IMR-90 (cell line): ENCODE measurements at regions not wholly inside any gene's neighbourhood (a gene's known extent, or its start where the extent isn't known, plus 50 kb on each side); places are given as distances from the start of the nearest gene placed in this dataset.
"Not testable (repeated sequence)": the region's sequence is repeated elsewhere in the genome, so short reads cannot be mapped to it uniquely, and the experiment has no call there.

ENCODE experiments used
- ATAC-seq: fragments of 200-7000 bp; cut with Tn5 transposase; 2 replicates; pipeline ENCODE4 v1.9.1; 2020; ENCODE audit warnings: low read depth, mild to moderate bottlenecking, moderate library complexity
- BruUV-seq: library from RNA; stranded (reverse); fragments of 400-500 nt; replicated peaks from 2 replicates; lab custom pipeline; 2021; lab: Mats Ljungman, UMichigan
- CTCF ChIA-PET: fragments of 300-600 bp; formaldehyde crosslinking; extraction: SDS; loops from one replicate; lab custom pipeline; 2021; ENCODE audit warnings: antibody characterized with exemption; lab: Yijun Ruan, JAX
- POLR2A ChIA-PET: fragments of 300-600 bp; sonication (Branson Sonifier 250); formaldehyde crosslinking; loops from one replicate; lab custom pipeline; 2022; ENCODE audit warnings: antibody characterized with exemption; ENCODE audit not compliant: unreplicated experiment; lab: Charles Lee
- DNase-seq: peaks from one replicate; pipeline ENCODE4 v3.0.0; 2013
- H2AFZ ChIP-seq: replicated peaks from 2 replicates; pipeline ENCODE3; 2013; ENCODE audit warnings: low read length, mild to moderate bottlenecking; ENCODE audit not compliant: poor library complexity
- H2AK5ac ChIP-seq: 2 replicates; pipeline ENCODE4 v1.6.1; 2013; ENCODE audit warnings: low read depth, low read length, inconsistent platforms
- H2AK9ac ChIP-seq: replicated peaks from 2 replicates; pipeline ENCODE3; 2013; ENCODE audit warnings: mild to moderate bottlenecking, low read depth, low read length, moderate library complexity; ENCODE audit not compliant: poor library complexity
- H2BK120ac ChIP-seq: 2 replicates; pipeline ENCODE4 v1.6.1; 2013; ENCODE audit warnings: low read depth, low read length, inconsistent platforms
- H2BK15ac ChIP-seq: 3 replicates; pipeline ENCODE4 v1.6.1; 2013; ENCODE audit warnings: low read depth, low read length, inconsistent platforms
- H2BK20ac ChIP-seq: 2 replicates; pipeline ENCODE4 v1.6.1; 2013; ENCODE audit warnings: low read depth, mild to moderate bottlenecking, inconsistent platforms, low read length, moderate library complexity
- H2BK5ac ChIP-seq: 2 replicates; pipeline ENCODE4 v1.6.1; 2013; ENCODE audit warnings: mild to moderate bottlenecking, low read depth, low read length, inconsistent platforms; ENCODE audit not compliant: poor library complexity, severe bottlenecking
- H3K14ac ChIP-seq: replicated peaks from 2 replicates; pipeline ENCODE4 v1.6.1; 2013; ENCODE audit warnings: low read depth, low read length, inconsistent platforms
- H3K18ac ChIP-seq: 2 replicates; pipeline ENCODE4 v1.6.1; 2013; ENCODE audit warnings: low read depth, low read length, control low read depth
- H3K23ac ChIP-seq: 2 replicates; pipeline ENCODE4 v1.6.1; 2013; ENCODE audit warnings: low read depth, low read length, inconsistent platforms
- H3K27ac ChIP-seq: 2 replicates; pipeline ENCODE4 v1.5.1; 2013; ENCODE audit warnings: mild to moderate bottlenecking, control low read depth, low read length; ENCODE audit not compliant: insufficient read depth
- H3K27me3 ChIP-seq: 2 replicates; pipeline ENCODE4 v1.6.1; 2013; ENCODE audit warnings: low read length; ENCODE audit not compliant: control insufficient read depth, insufficient read depth
- H3K36me3 ChIP-seq: 2 replicates; pipeline ENCODE4 v1.6.1; 2013; ENCODE audit warnings: low read length, mixed read lengths; ENCODE audit not compliant: control insufficient read depth, insufficient read depth
- H3K4ac ChIP-seq: 2 replicates; pipeline ENCODE4 v1.6.1; 2013; ENCODE audit warnings: low read depth, low read length, inconsistent platforms
- H3K4me1 ChIP-seq: 2 replicates; pipeline ENCODE4 v1.6.1; 2013; ENCODE audit warnings: low read length, mixed read lengths; ENCODE audit not compliant: control insufficient read depth, insufficient read depth
- H3K4me2 ChIP-seq: 2 replicates; pipeline ENCODE4 v1.6.1; 2013; ENCODE audit warnings: low read depth, mild to moderate bottlenecking, control low read depth, low read length, moderate library complexity
- H3K4me3 ChIP-seq: 2 replicates; pipeline ENCODE4 v1.5.1; 2013; ENCODE audit warnings: low read depth, mild to moderate bottlenecking, control low read depth, low read length, moderate library complexity; ENCODE audit not compliant: insufficient read depth
- H3K56ac ChIP-seq: 2 replicates; pipeline ENCODE4 v1.6.1; 2013; ENCODE audit warnings: low read length, inconsistent platforms; ENCODE audit not compliant: insufficient read depth; ENCODE audit errors: extremely low read depth
- H3K79me1 ChIP-seq, 2 experiments: 2 replicates each; pipeline ENCODE4 v1.6.1; 2013; ENCODE audit warnings: low read length in 2 of 2, inconsistent platforms in 1 of 2, low read depth in 1 of 2
- H3K9ac ChIP-seq: 2 replicates; pipeline ENCODE4 v1.6.1; 2013; ENCODE audit warnings: low read depth, low read length, control low read depth
- H3K9me1 ChIP-seq: 2 replicates; pipeline ENCODE4 v1.6.1; 2013; ENCODE audit warnings: low read length, inconsistent platforms; ENCODE audit not compliant: insufficient read depth
- H3K9me3 ChIP-seq: 2 replicates; pipeline ENCODE4 v1.6.1; 2013; ENCODE audit warnings: low read length; ENCODE audit not compliant: control insufficient read depth, insufficient read depth
- H4K20me1 ChIP-seq: 2 replicates; pipeline ENCODE4 v1.6.1; 2013; ENCODE audit warnings: low read length, inconsistent platforms; ENCODE audit not compliant: insufficient read depth
- H4K5ac ChIP-seq: 2 replicates; pipeline ENCODE4 v1.6.1; 2013; ENCODE audit warnings: mild to moderate bottlenecking, low read depth, low read length, control low read depth
- H4K8ac ChIP-seq, 2 experiments: 2 replicates each; pipeline ENCODE4 v1.6.1; 2013; ENCODE audit warnings: low read depth in 2 of 2, low read length in 2 of 2, control low read depth in 1 of 2, inconsistent platforms in 1 of 2
- H4K91ac ChIP-seq: 2 replicates; pipeline ENCODE4 v1.6.1; 2013; ENCODE audit warnings: low read depth, low read length, inconsistent platforms; ENCODE audit not compliant: insufficient read depth
- WGBS, 2 experiments: methylation state at CpG; one replicate each; pipeline versions ENCODE4 v1.1.5 to v1.1.7; 2013; ENCODE audit warnings: missing lambda C conversion rate in 2 of 2; ENCODE audit not compliant: insufficient read length in 1 of 2; ENCODE audit errors: extremely low coverage in 2 of 2; 5-methylcytosine and 5-hydroxymethylcytosine counted together
- dilution Hi-C: fragments of 300-500 bp; cut with HindIII; formaldehyde crosslinking; loops from one replicate; pipeline ENCODE4 v1.14.3; 2018; ENCODE audit warnings: low sequenced_read_pairs; ENCODE audit not compliant: unreplicated experiment
- in situ Hi-C: fragments of 300-500 bp; cut with MboI; formaldehyde crosslinking; loops from 3 replicates; pipeline ENCODE4 v1.14.3; 2019; ENCODE audit warnings: low sequenced_read_pairs, inconsistent platforms, mixed read lengths
- intact Hi-C: fragments of 100-400 bp; cut with micrococcal nuclease; formaldehyde crosslinking; loops from 2 replicates; pipeline ENCODE4 v1.10.0; 2022

DNA sequence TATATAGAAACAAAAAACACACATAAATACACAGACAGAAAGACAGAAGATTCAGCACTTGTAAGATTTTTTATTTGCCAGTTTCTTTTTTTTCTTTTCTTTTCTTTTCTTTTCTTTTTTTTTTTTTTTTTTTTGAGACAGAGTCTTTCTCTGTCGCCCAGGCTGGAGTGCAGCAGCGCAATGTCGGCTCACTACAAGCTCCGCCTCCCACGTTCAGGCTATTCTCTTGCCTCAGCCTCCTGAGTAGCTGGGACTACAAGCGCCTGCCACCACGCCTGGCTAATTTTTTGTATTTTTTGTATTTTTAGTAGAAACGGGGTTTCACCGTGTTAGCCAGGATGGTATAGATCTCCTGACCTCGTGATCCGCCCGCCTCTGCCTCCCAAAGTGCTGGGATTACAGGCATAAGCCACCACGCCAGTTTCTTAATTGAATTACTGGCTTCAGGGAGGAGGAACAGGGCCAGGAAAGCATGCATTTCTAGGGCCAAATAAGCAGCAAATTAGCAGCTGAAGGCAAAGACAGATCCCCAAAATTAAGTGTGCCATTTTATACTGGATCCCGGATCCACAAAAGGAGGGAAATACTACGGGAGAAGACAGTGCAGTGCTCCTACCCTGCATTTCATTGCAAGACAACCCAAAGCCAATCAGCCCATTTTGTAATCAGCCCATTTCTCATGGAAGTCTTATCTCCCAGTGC lies 305.6 kb upstream of the CCNH start:
- H3K9ac ChIP-seq, H4K8ac ChIP-seq, H2AK5ac ChIP-seq, H3K36me3 ChIP-seq, BruUV-seq, H4K91ac ChIP-seq, intact Hi-C loops, H3K9me1 ChIP-seq, H2BK120ac ChIP-seq, H2AFZ ChIP-seq, H3K27me3 ChIP-seq, H3K14ac ChIP-seq, H2BK20ac ChIP-seq, H3K4me1 ChIP-seq, H3K27ac ChIP-seq, H4K20me1 ChIP-seq, POLR2A ChIA-PET, H3K4ac ChIP-seq, H2AK9ac ChIP-seq, H3K79me1 ChIP-seq, H3K23ac ChIP-seq, H3K56ac ChIP-seq, H3K9me3 ChIP-seq, H4K5ac ChIP-seq, DNase-seq, in situ Hi-C loops, H2BK5ac ChIP-seq, H3K4me3 ChIP-seq, CTCF ChIA-PET, H3K18ac ChIP-seq, H2BK15ac ChIP-seq, dilution Hi-C loops, H3K4me2 ChIP-seq, ATAC-seq: not testable (repeated sequence)
- 73% methylated on average over 5 of the region's 15 CpGs; no CpG with 5 or more reads in 1 of the 2 experiments for WGBS, 2 experiments
